Urinary bladder (tissue), 3 donors: ENCODE measurements at regions not wholly inside any gene's neighbourhood (a gene's known extent, or its start where the extent isn't known, plus 50 kb on each side); places are given as distances from the start of the nearest gene placed in this dataset.

Source experiments
- DNase-seq: peaks from one replicate; pipeline ENCODE4 v3.0.0-alpha.2; 2015; ENCODE audit errors: extremely low spot score
- H3K27ac ChIP-seq: one replicate; pipeline ENCODE4 v1.5.1; 2013; ENCODE audit warnings: low read depth, mild to moderate bottlenecking, moderate library complexity
- H3K36me3 ChIP-seq: one replicate; pipeline ENCODE4 v1.6.1; 2013; ENCODE audit warnings: mild to moderate bottlenecking, moderate library complexity; ENCODE audit not compliant: insufficient read depth
- H3K4me1 ChIP-seq: one replicate; pipeline ENCODE4 v1.6.1; 2013; ENCODE audit warnings: mild to moderate bottlenecking, moderate library complexity; ENCODE audit not compliant: insufficient read depth
- H3K4me3 ChIP-seq: one replicate; pipeline ENCODE4 v1.5.1; 2013; ENCODE audit warnings: low read depth, low read length
- WGBS: extraction: QIAGEN DNeasy Blood & Tissue Kit; methylation state at CpG from one replicate; pipeline ENCODE4 v1.1.7; 2013; 5-methylcytosine and 5-hydroxymethylcytosine counted together
- donor health status: healthy with polysubstance abuse.
- donor health status: healthy.

GRCh38 chr1:101290922-101291561 is 54.2 kb downstream of the S1PR1 start:
- WGBS, result 63% methylated on average over 3 of the region's 3 CpGs
- Histone ChIP-seq H3K36me3 (no peaks in the 10 kb centered on the region), H3K27ac (no peak overlapping the region), H3K4me3 (no peak overlapping the region), H3K4me1 (no peaks in the 10 kb centered on the region)
- DNase-seq, result no peak

GRCh38 chr1:101291562-101292380 is 55.0 kb downstream of the S1PR1 start:
- Histone ChIP-seq H3K4me3 (no peak overlapping the region), H3K4me1 (no peaks in the 10 kb centered on the region), H3K27ac (no peak overlapping the region), H3K36me3 (no peaks in the 10 kb centered on the region)
- no peak for DNase-seq
- WGBS, result 60% methylated on average over 4 of the region's 4 CpGs

- no peak for DNase-seq
- Histone ChIP-seq H3K4me1 (no peaks in the 10 kb centered on the region), H3K4me3 (no peak overlapping the region), H3K36me3 (no peaks in the 10 kb centered on the region), H3K27ac (no peak overlapping the region)
- 81% methylated on average over 4 of the region's 4 CpGs for WGBS
Observed at GRCh38 chr1:101293461-101294051, 56.7 kb downstream of the S1PR1 start.

DNA sequence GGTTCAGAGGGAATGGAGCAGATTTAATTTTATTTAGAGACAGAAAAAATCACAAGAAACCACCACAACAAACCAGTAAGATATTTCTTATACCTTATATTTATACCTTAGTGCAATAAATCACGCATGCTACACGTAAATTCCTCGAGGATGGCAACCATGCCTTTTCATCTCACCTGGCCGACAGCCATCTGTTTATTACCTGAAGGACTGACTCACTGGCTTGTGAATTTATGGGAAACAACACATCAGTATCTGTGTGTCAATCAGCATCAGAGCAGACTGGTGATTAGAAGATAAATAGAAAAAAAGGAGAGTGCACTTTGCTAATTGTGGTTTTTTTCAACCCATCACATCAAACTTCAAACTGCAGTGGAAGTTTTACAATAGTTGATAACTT is 58.4 kb downstream of the S1PR1 start:
- 69% methylated on average over 4 of the region's 4 CpGs for WGBS
- no peak for DNase-seq
- H3K36me3 ChIP-seq, result no peaks in the 10 kb centered on the region
- no peak overlapping the region for H3K27ac ChIP-seq
- no peaks in the 10 kb centered on the region for H3K4me1 ChIP-seq
- no peak overlapping the region for H3K4me3 ChIP-seq

GRCh38 chr1:101298663-101299062 is 61.8 kb downstream of the S1PR1 start:
- Histone ChIP-seq H3K36me3 (no peaks in the 10 kb centered on the region), H3K4me1 (no peaks in the 10 kb centered on the region), H3K27ac (no peak overlapping the region), H3K4me3 (no peak overlapping the region)
- no peak for DNase-seq
- 70% methylated on average over 3 of the region's 3 CpGs for WGBS

DNA sequence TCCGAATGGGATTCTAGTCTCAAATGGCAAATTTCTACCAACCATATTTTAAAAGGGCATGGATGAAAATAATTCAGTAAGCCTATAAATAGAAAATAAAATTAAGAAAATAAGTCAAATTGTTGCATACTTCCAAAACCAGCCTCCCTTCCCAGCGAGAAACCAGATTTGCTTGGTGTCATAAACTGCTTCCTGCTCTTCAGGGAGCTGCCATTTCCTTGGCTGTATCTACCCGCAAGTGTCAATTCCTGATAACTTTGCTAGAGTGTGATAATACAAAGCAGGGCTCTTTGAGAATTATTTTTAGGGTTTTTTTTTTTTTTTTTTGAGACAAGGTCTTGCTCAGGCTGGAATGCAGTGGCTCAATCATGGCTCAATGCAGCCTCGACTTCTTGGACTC is 62.3 kb downstream of the S1PR1 start:
- 88% methylated on average over 4 of the region's 4 CpGs for WGBS
- Histone ChIP-seq H3K27ac (no peak overlapping the region), H3K4me3 (no peak overlapping the region), H3K36me3 (no peaks in the 10 kb centered on the region), H3K4me1 (no peaks in the 10 kb centered on the region)
- no peak for DNase-seq

DNA sequence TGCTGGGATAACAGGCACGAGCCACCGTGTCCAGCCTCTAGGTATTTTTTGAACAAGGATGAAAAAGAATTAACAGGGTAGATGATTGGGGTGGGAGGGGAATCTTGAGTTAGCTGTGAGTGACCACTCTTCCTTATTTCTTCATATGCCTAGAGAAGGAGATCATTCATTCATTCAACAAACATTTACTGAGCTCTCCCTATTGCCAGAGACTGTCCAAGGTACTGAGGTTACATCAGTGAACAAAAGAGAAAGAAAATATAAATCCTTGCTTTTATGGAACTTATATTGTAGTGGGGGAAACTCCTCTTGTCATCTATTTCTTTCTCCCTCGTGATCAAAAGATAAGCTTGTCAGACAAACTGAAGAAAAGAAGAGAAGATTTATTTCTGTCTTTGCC is 62.9 kb downstream of the S1PR1 start:
- no peak overlapping the region for H3K4me3 ChIP-seq
- H3K27ac ChIP-seq, result no peak overlapping the region
- 88% methylated on average over 3 of the region's 3 CpGs for WGBS
- H3K36me3 ChIP-seq, result no peaks in the 10 kb centered on the region
- DNase-seq, result no peak
- no peaks in the 10 kb centered on the region for H3K4me1 ChIP-seq

DNA sequence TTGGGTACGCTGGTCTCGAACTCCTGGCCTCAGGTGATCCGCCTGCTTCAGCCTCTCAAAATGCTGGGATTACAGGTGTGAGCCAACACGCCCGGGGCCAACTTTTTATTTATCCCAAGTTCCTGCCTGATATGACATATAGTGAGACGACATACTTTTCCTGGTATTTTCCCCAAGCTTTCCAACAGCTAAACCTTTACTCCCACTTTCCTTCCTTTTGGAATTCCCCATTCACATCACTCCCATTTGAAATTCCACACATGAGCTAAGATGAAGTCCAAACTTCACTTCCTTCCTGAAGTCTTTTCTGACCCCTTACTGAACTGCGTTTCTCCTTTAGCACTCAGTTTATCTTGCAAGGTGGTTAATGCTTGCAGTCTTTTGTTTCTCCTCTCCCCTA is 64.1 kb downstream of the S1PR1 start:
- no peak for DNase-seq
- no peak overlapping the region for H3K4me3 ChIP-seq
- no peak overlapping the region for H3K27ac ChIP-seq
- H3K36me3 ChIP-seq, result no peaks in the 10 kb centered on the region
- 85% methylated on average over 7 of the region's 7 CpGs for WGBS
- no peaks in the 10 kb centered on the region for H3K4me1 ChIP-seq

DNA sequence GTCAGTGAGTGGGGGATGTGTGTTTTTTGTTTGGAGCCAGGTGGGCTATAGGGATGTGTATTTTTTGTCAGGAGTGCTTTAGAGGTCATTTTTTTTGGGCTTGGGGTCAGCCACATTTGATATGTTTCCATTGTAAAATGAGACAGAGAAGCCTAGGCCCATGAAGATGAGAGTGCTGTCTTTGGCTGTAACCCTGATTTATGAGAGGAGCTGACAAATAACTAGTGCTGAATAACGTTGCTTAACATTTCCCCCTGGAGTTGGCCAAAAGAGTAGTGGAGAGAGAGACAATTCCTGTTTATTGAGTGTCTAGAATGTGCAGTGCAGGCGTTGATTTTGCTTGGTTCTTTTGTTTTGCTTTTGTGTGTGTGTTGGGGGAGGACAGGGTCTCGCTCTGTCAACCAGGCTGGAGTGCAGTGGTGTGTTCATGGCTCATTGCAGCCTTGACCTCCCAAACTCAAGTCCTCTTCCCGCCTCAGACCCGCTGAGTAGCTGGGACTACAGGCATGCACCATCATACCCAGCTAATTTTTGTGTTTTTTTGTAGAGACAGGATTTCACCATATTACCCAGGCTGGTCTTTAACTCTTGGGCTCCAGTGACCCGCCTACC is 64.7 kb downstream of the S1PR1 start:
- no peak overlapping the region for H3K27ac ChIP-seq
- DNase-seq, result no peak
- WGBS, result 77% methylated on average over 6 of the region's 6 CpGs
- no peak overlapping the region for H3K4me3 ChIP-seq
- no peaks in the 10 kb centered on the region for H3K4me1 ChIP-seq
- H3K36me3 ChIP-seq, result no peaks in the 10 kb centered on the region

DNA sequence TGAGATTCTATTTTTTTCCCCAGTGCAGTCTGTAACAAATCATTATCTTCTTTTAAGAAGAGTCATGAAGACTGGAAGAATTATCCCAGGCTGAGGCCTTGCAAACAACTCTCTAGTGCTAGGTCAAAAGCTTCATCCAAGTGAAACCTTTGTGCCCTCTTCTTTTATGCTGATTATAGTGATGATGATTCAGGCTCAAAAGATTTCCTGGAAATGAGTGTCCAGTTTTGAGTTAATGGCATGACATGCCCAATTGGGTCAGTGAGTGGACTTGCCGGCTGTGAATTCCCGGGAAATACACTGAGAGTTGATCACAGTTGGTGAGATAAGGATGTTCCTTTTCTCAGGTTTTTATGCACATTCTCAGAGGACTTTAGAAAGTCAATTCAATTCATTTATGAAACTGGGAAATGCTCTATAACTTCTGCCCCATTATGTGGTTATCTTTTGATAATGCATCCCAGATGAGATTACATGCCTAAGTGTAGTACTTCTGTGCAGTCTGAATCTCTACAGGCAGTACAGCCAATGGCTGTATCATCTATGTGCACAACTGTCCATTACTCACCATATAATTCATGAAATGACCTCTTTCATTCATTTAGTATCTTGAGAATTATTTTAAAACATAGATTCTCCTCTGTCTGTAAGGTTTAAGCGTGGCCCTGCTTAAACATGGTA is 66.2 kb downstream of the S1PR1 start:
- no peak overlapping the region for H3K27ac ChIP-seq
- no peak overlapping the region for H3K4me3 ChIP-seq
- 68% methylated on average over 3 of the region's 3 CpGs for WGBS
- H3K4me1 ChIP-seq, result no peaks in the 10 kb centered on the region
- DNase-seq, result no peak
- H3K36me3 ChIP-seq, result no peaks in the 10 kb centered on the region

GRCh38 chr1:101307985-101308689 is 71.3 kb downstream of the S1PR1 start:
- no peak overlapping the region for H3K4me3 ChIP-seq
- H3K36me3 ChIP-seq, result no peaks in the 10 kb centered on the region
- DNase-seq, result no peak
- no peak overlapping the region for H3K27ac ChIP-seq
- no peaks in the 10 kb centered on the region for H3K4me1 ChIP-seq
- WGBS, result 77% methylated on average over 7 of the region's 7 CpGs

DNA sequence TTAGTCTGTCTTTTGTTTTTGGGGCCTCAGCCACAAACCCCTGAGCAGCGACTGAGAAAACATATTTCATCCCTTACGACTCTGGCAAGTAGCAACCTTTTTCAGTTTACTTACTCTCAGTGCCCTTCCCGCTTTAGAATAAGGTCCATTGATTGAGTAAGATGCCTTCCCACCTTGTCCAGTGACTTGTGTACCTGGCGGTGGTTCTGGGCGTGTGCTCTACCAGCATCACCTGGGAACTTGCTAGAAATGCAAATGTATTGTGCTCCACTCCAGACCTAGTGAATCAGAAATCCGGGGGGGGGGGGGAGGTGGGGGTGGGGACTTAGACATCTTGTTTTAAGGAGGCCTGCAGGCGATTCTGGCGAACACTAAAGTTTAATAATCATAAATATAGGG is 72.1 kb downstream of the S1PR1 start:
- no peaks in the 10 kb centered on the region for H3K4me1 ChIP-seq
- H3K4me3 ChIP-seq, result no peak overlapping the region
- WGBS, result 25% methylated on average over 8 of the region's 8 CpGs
- no peaks in the 10 kb centered on the region for H3K36me3 ChIP-seq
- no peak overlapping the region for H3K27ac ChIP-seq
- no peak for DNase-seq
